PFSK-1 (cell line): ENCODE measurements at regions not wholly inside any gene's neighbourhood (a gene's known extent, or its start where the extent isn't known, plus 50 kb on each side); places are given as distances from the start of the nearest gene placed in this dataset.
A peak's percentile ranks its signal among the peaks of the same experiment; 100 is the strongest.

Source experiments
- FOXP2 ChIP-seq: optimal IDR thresholded peaks from 2 replicates; pipeline ENCODE3; 2011; ENCODE audit warnings: borderline replicate concordance, control low read depth, inconsistent platforms; ENCODE audit not compliant: insufficient read depth; ENCODE audit errors: extremely low read length, extremely low read depth
- POLR2AphosphoS5 ChIP-seq: IDR thresholded peaks from 2 replicates; pipeline ENCODE4 v1.6.1; 2012; ENCODE audit warnings: low read depth, mild to moderate bottlenecking, control low read depth, low read length, moderate library complexity
- SIN3A ChIP-seq: IDR thresholded peaks from 2 replicates; pipeline ENCODE4 v1.6.1; 2012; ENCODE audit warnings: mild to moderate bottlenecking, low read length, moderate library complexity, borderline replicate concordance; ENCODE audit not compliant: insufficient read depth
- TAF1 ChIP-seq: IDR thresholded peaks from 2 replicates; pipeline ENCODE4 v1.6.1; 2012; ENCODE audit warnings: low read length, control low read depth, borderline replicate concordance; ENCODE audit not compliant: insufficient read depth
- TF ChIP-seq, protein P1 (sequence below), 2 experiments: IDR thresholded peaks; 2 replicates each; pipeline versions ENCODE4 v1.6.1 to v1.8.0; 2011 to 2012; ENCODE audit warnings: low read depth in 2 of 2, low read length in 2 of 2, control low read depth in 1 of 2, inconsistent platforms in 1 of 2, mild to moderate bottlenecking in 1 of 2, moderate library complexity in 1 of 2; ENCODE audit not compliant: insufficient read depth in 1 of 2

DNA sequence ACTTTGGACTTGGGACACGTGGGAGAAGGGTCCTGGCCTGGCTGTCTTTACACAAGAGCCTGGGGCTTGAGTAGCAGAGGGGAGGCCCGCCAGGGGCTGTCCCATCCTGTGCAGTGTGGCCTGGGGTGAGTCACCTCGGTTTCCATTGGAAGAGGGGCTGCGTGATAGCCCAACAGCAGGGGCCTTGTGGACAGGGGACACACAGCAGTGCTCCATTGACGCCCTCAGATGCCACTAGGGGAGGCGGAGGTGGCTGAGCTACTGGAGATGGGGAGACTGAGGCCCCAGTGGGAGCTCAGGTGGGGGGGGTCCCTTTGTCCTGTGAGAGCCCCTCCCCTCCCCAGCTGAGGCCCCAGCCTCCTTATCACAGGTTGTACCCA is 50.0 kb upstream of the RNU6ATAC start:
- TF ChIP-seq POLR2AphosphoS5, result no peak
- TF ChIP-seq SIN3A, result no peak
- TF ChIP-seq TAF1, result no peak
- TF ChIP-seq, protein P1, sequence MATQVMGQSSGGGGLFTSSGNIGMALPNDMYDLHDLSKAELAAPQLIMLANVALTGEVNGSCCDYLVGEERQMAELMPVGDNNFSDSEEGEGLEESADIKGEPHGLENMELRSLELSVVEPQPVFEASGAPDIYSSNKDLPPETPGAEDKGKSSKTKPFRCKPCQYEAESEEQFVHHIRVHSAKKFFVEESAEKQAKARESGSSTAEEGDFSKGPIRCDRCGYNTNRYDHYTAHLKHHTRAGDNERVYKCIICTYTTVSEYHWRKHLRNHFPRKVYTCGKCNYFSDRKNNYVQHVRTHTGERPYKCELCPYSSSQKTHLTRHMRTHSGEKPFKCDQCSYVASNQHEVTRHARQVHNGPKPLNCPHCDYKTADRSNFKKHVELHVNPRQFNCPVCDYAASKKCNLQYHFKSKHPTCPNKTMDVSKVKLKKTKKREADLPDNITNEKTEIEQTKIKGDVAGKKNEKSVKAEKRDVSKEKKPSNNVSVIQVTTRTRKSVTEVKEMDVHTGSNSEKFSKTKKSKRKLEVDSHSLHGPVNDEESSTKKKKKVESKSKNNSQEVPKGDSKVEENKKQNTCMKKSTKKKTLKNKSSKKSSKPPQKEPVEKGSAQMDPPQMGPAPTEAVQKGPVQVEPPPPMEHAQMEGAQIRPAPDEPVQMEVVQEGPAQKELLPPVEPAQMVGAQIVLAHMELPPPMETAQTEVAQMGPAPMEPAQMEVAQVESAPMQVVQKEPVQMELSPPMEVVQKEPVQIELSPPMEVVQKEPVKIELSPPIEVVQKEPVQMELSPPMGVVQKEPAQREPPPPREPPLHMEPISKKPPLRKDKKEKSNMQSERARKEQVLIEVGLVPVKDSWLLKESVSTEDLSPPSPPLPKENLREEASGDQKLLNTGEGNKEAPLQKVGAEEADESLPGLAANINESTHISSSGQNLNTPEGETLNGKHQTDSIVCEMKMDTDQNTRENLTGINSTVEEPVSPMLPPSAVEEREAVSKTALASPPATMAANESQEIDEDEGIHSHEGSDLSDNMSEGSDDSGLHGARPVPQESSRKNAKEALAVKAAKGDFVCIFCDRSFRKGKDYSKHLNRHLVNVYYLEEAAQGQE (IDR thresholded peaks at IDR 0.05; ENCODE audit: insufficient read depth in 1 of 2, low read depth in 2 of 2, low read length in 2 of 2), result no peak
- TF ChIP-seq FOXP2, result no peak

DNA sequence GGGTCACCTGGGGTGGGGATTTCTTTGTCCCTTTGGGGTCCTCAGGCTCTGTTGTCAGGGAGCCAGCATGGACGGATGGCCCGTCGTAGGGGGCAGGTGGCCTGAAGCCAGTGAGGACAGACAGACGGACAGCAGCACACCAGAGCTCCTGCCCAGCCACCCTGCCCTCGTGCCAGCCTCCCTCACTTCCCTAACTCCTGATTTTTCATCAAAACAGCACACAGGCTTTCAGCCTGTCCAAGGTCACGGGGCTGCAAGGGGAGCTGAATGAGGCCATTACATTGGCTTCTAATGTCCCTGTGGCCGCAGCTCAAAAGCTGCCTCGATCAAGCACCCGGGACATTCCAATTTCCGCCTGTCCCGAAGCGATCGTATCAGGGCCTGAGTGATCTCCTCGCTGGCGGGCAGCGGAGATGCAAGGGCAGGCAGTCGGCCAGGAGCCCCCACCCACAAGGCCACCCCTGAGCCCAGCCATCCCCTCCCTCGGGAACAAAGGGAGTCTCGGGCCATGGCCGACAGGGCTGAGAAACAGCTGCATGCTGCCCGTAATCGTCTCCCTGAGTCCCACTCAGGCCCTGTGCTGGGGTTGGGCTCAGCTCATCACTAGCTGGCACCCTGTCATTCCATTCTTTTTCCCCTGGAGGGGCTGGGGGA is 50.5 kb upstream of the RNU6ATAC start:
- TF ChIP-seq, protein P1 (IDR thresholded peaks at IDR 0.05; ENCODE audit: insufficient read depth in 1 of 2, low read depth in 2 of 2, low read length in 2 of 2), result no peak
- TF ChIP-seq FOXP2 (no peak), TAF1 (no peak), SIN3A (no peak), POLR2AphosphoS5 (no peak)

DNA sequence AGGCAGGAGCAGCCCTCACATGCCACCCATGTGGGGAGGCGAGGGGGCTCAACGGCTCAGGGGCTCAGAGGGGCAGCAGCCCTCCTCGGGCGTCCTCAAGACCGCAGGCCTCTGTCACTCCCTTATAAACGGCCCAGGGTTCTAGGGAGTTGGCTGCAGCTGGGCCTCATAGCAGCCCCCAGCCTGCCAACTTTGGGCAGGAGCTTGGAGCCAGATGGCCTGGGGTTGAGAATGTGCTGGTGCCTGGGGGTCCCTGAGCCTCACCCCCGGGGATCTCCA is 51.0 kb upstream of the RNU6ATAC start:
- TF ChIP-seq FOXP2 (no peak), POLR2AphosphoS5 (no peak), TAF1 (no peak), SIN3A (no peak)
- TF ChIP-seq, protein P1 (IDR thresholded peaks at IDR 0.05; ENCODE audit: insufficient read depth in 1 of 2, low read depth in 2 of 2, low read length in 2 of 2), result no peak

DNA sequence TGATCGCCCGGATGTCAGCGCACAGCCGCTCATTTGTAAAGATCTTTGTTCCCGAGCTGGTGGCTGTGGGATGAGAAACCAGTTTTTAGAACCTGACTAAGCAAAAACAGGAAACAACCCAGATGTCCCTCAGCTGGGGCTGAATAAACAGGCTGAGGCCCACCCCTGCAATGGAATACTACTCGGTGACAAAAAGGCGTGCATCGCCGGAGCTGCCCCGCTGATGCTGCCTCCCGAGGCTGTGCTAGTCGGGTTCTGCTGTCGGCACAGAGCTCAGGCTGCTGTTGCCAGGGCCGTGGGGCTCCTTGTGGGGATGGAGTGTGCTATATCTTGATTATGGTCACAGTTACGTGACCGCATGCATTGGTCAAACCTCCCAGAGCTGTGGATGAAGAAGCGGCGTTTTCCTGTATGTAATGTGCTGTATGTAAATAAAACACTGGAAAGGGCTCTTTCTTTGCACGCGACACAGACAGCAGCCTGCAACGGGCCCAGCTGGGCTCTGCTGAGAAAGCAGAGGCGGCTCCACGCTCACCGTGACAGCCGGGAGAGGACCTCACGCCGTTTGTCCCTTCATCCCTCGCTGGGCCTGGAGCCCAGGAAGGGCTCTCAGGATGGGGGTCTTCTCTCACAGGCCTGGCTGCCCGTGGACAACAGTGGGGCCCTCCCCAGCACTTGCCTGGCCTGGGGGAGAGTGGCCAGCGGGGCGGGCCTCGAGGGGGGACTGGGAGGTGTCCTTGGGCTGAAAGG is 51.5 kb upstream of the RNU6ATAC start:
- no peak for TF ChIP-seq SIN3A
- TF ChIP-seq FOXP2, result peak; percentile 31
- TF ChIP-seq, protein P1 (IDR thresholded peaks at IDR 0.05; ENCODE audit: insufficient read depth in 1 of 2, low read depth in 2 of 2, low read length in 2 of 2), result no peak
- TF ChIP-seq POLR2AphosphoS5, result no peak

DNA sequence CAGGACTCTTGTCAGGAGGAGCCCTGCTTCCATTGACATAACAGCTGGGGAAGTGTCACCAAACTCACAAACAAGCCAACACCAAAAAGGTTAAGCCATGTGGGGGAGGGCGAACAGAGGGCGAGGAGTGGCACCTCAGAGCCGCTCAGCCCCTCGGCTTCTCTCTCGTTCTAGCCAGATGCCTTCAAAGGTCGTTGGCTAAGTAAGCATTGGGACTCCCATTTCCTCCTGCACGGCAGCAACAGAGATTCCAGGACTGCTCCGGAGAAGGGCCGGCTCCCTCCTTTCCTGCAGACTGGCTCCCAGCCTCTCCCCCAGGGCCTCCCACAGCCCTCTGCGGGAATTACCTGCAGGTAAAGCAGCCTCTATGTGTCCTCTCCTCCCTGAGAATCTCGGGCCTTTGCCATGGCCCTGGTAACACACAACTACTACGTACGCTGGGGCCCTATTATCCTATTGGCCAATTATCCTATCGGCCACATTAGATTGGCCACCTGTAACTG is 52.1 kb upstream of the RNU6ATAC start:
- TF ChIP-seq TAF1, result no peak
- TF ChIP-seq POLR2AphosphoS5, result no peak
- no peak for TF ChIP-seq SIN3A
- TF ChIP-seq, protein P1 (IDR thresholded peaks at IDR 0.05; ENCODE audit: insufficient read depth in 1 of 2, low read depth in 2 of 2, low read length in 2 of 2), result no peak
- no peak for TF ChIP-seq FOXP2
